Renal cortex interstitium (tissue), 11 donors: ENCODE measurements at regions not wholly inside any gene's neighbourhood (a gene's known extent, or its start where the extent isn't known, plus 50 kb on each side); places are given as distances from the start of the nearest gene placed in this dataset.

Experiments used
- DNase-seq, 11 donors: peaks; one replicate each; pipeline ENCODE4 v3.0.0-alpha.2; 2013; ENCODE audit warnings: low read depth in 9 of 11, low spot score in 4 of 11; ENCODE audit errors: extremely low read depth in 1 of 11

DNA sequence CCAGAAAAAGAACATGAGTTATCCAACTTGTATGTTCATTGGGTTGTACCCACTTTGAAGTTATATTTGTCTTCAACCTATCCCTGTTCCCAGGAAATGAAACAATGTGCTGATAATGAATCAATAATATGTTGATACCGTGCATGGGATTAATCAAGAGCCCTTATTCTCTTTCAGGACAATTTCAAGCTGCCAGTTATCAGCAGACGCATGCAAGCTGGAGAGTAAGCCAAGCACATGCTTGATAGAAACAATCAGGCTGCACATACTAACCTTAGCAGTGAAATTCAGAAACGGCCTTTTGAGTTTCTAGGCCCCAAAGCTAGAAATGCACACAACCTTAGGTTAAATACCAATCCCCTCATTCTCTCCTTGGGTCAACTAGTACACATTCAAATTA is 480.4 kb upstream of the AGTR1 start:
- DNase-seq, result no peak

- no peak for DNase-seq
These were observed 479.5 kb upstream of the AGTR1 start for GRCh38 chr3:148218222-148218621.

GRCh38 chr3:148219999-148220398 is 477.7 kb upstream of the AGTR1 start:
- DNase-seq, result no peak

DNA sequence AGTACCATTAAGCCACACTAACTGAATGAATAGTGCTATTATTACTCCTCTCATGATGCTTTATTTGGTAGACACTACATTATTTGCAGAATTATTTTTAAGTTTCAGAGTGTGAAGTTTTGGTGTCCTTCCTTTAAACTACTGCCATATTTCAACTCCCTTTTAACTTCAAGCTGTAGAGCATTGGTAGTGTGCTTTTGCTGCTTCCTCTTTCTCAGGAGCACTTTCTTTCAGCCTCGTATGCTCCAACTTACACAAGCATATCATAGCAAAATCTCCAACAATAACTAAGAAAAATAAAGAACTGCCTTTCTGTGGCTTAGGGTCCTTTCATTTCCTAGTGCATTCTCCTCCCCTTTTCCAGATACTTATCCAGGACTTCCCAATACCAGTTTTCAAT is 476.4 kb upstream of the AGTR1 start:
- DNase-seq, result no peak

- DNase-seq, result no peak
These were observed 474.4 kb upstream of the AGTR1 start for GRCh38 chr3:148223266-148223665.

GRCh38 chr3:148226246-148226645 is 471.5 kb upstream of the AGTR1 start:
- DNase-seq, result no peak

GRCh38 chr3:148227534-148227933 is 470.2 kb upstream of the AGTR1 start:
- no peak for DNase-seq

DNA sequence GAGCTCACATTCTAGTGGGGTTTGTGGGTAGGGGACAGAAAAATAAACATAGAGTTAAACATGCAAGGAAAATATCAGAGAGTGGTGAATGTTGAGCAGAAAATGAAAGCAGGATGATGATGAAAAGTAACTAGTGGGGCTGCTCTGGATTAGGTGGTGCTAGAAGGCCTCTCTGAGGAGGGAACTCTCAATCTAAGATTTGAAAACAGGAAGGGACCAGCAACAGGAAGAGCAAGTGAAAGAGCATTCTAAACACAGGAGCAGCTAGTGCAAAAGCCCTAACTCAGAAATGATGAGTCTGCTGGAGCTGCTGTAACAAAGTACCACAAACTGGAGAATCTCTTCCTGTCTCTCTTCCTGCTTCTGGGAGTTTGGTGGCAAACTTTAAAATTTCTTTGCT is 468.6 kb upstream of the AGTR1 start:
- no peak for DNase-seq

- no peak for DNase-seq
These were observed 467.2 kb upstream of the AGTR1 start for GRCh38 chr3:148230473-148230872.

DNA sequence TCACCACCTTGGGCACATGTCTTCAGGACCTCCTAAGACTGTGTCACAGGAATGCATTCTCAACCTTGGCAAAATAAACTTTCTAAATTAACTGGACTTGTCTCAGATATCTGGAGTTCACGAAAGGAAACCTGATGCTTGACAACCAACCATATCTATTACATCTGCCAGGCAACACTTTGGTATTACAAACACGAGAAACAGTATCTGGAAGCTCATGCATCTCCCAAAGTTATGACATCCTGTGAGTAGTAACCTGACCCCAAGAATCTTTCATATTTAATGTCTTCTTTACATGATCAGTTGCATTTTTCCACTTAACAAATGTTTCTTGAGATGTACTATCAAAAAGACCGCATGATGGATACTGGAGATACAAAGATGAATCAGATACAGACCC is 465.3 kb upstream of the AGTR1 start:
- DNase-seq, result no peak

GRCh38 chr3:148233403-148233802 is 464.3 kb upstream of the AGTR1 start:
- DNase-seq, result no peak

- no peak for DNase-seq
These were observed 463.2 kb upstream of the AGTR1 start for GRCh38 chr3:148234536-148234935.

DNA sequence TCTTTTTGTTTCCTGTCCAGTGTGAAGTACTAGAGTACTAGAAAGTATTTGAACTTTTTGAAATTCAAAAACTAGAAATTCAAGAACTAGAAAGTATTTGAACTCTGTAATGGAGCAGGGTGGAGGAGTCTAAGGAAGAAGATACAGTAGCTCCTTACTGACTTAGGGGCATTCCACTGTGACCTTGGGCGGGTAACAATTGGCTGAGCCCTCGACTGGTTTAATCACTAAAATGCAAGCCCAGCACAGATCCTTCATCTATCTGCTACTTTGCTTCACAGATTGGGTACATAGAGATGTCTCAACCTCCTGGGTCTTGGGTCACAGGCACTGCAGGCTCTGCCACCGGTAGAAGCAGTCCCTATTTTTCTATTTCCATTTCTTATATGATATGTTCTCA is 462.1 kb upstream of the AGTR1 start:
- DNase-seq, result no peak

DNA sequence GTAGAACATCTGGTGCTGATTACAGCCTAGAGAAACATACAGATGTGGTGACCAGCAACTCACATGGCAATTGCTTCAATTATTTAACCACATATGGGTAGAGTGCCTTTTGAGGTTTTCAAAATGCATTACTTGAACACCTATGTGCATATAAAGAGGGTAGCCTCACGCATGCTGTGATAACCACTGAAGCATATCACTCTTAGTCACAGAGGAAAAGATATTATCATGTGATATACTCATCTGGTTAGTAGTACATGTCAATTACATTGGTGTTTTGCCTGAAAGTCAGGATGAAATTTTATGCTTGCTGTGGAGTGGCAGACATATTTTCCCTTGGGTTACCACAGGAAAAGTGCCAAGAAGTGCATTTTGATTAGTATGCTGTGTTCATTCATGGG is 459.3 kb upstream of the AGTR1 start:
- DNase-seq, result no peak

- no peak for DNase-seq
These were observed 457.4 kb upstream of the AGTR1 start for GRCh38 chr3:148240351-148240750.

GRCh38 chr3:148243609-148244008 is 454.1 kb upstream of the AGTR1 start:
- DNase-seq, result no peak

DNA sequence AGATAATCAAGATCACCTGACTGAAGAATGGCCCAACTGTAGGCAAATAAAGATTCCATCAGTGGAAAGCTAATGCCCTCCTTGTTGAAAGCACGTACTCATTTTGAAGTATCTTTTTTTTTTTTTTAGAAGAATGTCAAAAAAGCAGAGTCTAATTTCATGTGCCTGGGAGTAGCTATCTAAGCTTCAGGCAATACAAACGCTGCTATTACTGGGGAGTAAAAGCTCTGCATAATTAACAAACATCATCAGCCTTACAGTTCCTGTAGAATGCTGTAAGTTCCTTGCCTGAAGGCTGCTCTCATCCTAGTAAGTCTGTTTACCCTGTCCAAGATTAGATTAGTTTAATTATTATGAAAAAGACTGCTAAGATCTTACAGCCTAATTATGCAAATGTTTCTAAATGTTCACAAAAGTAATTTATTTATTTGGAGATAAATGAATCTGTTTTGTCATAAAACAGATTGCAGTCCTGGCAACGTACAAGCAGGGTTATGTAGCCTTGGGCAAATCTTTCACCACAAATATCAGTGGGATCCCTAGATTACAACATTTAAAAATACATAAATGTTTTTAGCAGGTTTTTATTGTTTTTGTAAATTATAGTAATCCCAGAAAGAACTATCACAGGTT is 451.3 kb upstream of the AGTR1 start:
- DNase-seq, result no peak

- no peak for DNase-seq
These were observed 444.0 kb upstream of the AGTR1 start for GRCh38 chr3:148253713-148254112.

DNA sequence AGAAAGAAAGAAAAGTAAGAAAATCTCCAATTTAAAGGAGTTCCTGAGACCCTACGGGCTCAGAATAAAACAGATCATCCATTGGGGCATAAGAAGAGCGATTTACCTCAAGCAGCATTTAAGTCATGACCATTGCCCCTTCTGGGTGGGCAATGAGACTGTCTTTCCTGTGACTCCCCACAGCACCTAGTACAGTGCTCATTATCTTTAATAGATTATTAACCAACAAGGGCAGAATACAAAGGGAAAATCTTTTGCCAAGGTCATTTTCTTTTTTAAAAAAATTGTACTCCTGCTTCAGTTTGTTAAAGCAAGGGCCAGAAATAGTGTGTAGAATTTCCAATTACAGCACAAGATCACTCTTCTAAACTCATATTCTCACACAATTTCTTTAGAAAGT is 443.3 kb upstream of the AGTR1 start:
- no peak for DNase-seq

- DNase-seq, result no peak
These were observed 441.4 kb upstream of the AGTR1 start for GRCh38 chr3:148255981-148256969.

- no peak for DNase-seq
These were observed 434.7 kb upstream of the AGTR1 start for GRCh38 chr3:148262980-148263379.
